ENCODE measurements at regions not wholly inside any gene's neighbourhood (a gene's known extent, or its start where the extent isn't known, plus 50 kb on each side); places are given as distances from the start of the nearest gene placed in this dataset.

- TF ChIP-seq YY1 (IDR thresholded peaks at IDR 0.05; ENCODE audit: low read depth) (no peak), CTCF (IDR thresholded peaks at IDR 0.05) (no peak), NRF1 (IDR thresholded peaks at IDR 0.05; ENCODE audit: low read depth, low read length) (no peak), TCF12 (IDR thresholded peaks at IDR 0.05) (no peak), POLR2AphosphoS5 (IDR thresholded peaks at IDR 0.05; ENCODE audit: low read depth, low read length) (no peak), JUND (IDR thresholded peaks at IDR 0.05) (no peak), USF1 (IDR thresholded peaks at IDR 0.05; ENCODE audit: borderline replicate concordance, low read depth) (no peak), TAF1 (IDR thresholded peaks at IDR 0.05; ENCODE audit: borderline replicate concordance, low read depth, low read length) (no peak), RFX5 (IDR thresholded peaks at IDR 0.05; ENCODE audit: low read length) (no peak)
- TF ChIP-seq, protein P1, sequence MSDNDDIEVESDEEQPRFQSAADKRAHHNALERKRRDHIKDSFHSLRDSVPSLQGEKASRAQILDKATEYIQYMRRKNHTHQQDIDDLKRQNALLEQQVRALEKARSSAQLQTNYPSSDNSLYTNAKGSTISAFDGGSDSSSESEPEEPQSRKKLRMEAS (IDR thresholded peaks at IDR 0.05; ENCODE audit: low read depth) = no peak
These were observed 49.8 kb upstream of the SSTR4 start for GRCh38 chr20:22985239-22985778.

All from SK-N-SH (cell line).